LNCaP clone FGC (cell line): ENCODE measurements at regions not wholly inside any gene's neighbourhood (a gene's known extent, or its start where the extent isn't known, plus 50 kb on each side); places are given as distances from the start of the nearest gene placed in this dataset.

Experiments used
- DNase-seq: peaks from one replicate; pipeline ENCODE4 v3.0.0-alpha.2; 2011; ENCODE audit warnings: low read depth
- H3K4me3 ChIP-seq: 2 replicates; pipeline ENCODE4 v1.5.1; 2011; ENCODE audit warnings: mild to moderate bottlenecking, low read depth, low read length, control low read depth
- TF ChIP-seq, protein P1 (sequence below): IDR thresholded peaks from 2 replicates; pipeline ENCODE4 v1.5.1; 2012; ENCODE audit warnings: mild to moderate bottlenecking; ENCODE audit not compliant: control insufficient read depth, insufficient read depth; ENCODE audit errors: extremely low read depth

- no peak for DNase-seq
- H3K4me3 ChIP-seq = no peak overlapping the region
- TF ChIP-seq, protein P1, sequence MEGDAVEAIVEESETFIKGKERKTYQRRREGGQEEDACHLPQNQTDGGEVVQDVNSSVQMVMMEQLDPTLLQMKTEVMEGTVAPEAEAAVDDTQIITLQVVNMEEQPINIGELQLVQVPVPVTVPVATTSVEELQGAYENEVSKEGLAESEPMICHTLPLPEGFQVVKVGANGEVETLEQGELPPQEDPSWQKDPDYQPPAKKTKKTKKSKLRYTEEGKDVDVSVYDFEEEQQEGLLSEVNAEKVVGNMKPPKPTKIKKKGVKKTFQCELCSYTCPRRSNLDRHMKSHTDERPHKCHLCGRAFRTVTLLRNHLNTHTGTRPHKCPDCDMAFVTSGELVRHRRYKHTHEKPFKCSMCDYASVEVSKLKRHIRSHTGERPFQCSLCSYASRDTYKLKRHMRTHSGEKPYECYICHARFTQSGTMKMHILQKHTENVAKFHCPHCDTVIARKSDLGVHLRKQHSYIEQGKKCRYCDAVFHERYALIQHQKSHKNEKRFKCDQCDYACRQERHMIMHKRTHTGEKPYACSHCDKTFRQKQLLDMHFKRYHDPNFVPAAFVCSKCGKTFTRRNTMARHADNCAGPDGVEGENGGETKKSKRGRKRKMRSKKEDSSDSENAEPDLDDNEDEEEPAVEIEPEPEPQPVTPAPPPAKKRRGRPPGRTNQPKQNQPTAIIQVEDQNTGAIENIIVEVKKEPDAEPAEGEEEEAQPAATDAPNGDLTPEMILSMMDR = no peak
Measured at GRCh38 chr3:65202395-65202794, 514.6 kb upstream of the ADAMTS9 start.

GRCh38 chr3:65201926-65202325, 514.1 kb upstream of the ADAMTS9 start:
- no peak overlapping the region for H3K4me3 ChIP-seq
- TF ChIP-seq, protein P1 = no peak
- no peak for DNase-seq

DNA sequence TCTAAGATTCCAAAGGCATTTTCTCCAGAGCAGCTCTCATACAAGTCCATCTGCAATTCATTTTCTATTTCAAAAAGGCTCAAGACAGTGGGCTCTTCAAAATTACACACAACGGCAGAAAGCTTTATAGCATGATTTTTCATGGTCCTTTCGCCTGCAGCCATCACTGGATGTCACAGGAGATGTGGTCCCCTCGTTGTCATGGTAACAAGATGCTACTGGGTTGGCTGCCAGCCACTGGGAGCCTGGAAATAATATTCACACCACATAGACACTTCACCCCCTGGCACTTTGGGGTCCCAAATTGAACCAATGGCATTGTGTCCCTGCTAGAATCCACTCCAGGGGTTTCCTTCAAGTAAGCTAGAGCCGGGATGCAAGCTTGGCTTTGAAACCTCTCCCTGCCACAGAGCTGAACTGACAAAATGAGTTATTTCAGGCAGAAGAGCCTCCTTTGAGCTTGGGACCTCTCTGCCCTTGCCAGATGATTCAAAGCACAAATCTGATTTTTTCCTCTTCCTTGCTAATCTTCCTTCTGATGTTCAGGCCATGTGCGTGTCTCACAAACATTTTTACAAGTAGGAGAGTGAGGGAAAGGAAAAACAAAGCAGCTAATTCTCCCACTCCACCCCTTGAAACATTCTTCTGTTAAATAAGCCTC, 512.6 kb upstream of the ADAMTS9 start:
- no peak overlapping the region for H3K4me3 ChIP-seq
- TF ChIP-seq, protein P1 = no peak
- no peak for DNase-seq

DNA sequence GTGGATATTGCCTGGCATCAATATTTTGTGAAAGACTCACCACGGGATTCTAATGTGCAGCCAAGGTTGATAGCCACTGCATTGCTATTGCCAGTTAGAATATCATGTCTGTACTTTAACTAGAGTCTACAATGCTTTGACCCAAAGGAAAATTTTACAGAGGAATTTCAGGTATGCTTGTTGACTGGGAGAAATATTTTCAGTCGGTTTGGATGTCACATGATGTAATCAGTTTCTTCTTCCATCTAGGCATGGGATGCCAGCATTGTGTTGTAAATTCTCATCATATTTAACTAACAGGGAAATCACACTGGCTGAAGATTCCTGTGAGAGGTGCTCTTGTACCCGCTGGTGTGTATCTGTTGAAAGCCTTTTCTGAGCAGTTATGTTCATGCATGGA, 508.9 kb upstream of the ADAMTS9 start:
- no peak overlapping the region for H3K4me3 ChIP-seq
- TF ChIP-seq, protein P1 = no peak
- no peak for DNase-seq

DNA sequence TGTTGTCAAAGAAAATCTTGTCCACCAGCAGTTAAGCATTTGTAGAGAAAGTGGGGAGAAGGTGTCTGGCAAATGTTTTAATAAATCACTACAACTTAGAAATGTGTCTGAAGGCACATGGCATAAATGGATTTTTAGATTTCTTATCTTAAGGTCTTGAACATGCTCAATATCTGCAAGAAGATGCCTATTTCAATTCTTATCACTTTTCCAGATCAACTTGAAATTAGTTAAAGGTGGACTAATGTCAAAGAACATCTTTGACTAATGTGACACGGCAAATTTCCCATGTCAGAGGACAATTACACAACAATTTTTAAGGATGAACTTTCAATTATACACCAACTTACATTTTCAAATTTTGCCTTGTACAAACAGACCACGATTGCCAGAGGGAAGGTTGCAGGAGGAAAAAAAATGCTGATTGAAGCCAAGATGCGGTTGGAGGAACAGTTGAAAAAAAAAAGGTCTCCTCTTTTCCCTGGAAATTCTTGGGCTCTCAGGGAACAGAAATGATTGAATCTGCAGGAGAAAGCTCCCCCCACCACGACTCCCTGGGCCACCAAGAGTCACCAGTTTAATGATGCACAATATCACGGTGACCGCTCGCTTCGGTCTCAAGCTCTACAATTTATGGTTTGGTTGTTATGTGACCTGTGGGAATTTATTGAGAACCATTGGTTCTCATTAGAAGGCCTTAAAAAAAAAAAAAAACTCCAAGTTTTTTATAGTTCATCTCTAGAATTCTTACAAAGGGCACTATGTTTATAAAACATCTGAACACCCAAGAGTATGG, 507.6 kb upstream of the ADAMTS9 start:
- no peak overlapping the region for H3K4me3 ChIP-seq
- TF ChIP-seq, protein P1 = no peak

GRCh38 chr3:65194744-65195143, 506.9 kb upstream of the ADAMTS9 start:
- H3K4me3 ChIP-seq = no peak overlapping the region
- DNase-seq = no peak
- TF ChIP-seq, protein P1 = no peak

More for the DNA sequence above, 507.6 kb upstream of the ADAMTS9 start:
- no peak for DNase-seq
